ENCODE measurements at regions not wholly inside any gene's neighbourhood (a gene's known extent, or its start where the extent isn't known, plus 50 kb on each side); places are given as distances from the start of the nearest gene placed in this dataset.

DNA sequence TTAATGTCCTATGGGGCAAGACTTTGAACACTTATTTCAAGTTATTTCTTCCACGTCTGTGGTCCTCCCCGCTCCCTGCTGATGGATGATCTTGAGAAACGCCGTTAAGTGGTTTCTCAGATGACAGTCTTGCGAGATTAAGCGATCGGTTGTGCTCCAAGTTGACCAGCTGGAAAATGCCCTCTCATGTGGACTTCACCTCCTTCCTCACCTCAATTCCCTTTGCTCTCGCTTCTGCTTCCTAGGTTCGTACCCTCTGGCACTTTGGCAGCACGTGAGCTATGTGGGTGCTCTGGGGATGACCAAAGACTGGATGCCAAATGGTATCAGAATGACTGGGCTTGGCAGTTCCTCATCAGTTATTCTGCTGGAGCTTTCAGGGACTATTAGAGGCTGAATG is 480.0 kb downstream of the ZNF536 start:
- TF ChIP-seq, protein P1, sequence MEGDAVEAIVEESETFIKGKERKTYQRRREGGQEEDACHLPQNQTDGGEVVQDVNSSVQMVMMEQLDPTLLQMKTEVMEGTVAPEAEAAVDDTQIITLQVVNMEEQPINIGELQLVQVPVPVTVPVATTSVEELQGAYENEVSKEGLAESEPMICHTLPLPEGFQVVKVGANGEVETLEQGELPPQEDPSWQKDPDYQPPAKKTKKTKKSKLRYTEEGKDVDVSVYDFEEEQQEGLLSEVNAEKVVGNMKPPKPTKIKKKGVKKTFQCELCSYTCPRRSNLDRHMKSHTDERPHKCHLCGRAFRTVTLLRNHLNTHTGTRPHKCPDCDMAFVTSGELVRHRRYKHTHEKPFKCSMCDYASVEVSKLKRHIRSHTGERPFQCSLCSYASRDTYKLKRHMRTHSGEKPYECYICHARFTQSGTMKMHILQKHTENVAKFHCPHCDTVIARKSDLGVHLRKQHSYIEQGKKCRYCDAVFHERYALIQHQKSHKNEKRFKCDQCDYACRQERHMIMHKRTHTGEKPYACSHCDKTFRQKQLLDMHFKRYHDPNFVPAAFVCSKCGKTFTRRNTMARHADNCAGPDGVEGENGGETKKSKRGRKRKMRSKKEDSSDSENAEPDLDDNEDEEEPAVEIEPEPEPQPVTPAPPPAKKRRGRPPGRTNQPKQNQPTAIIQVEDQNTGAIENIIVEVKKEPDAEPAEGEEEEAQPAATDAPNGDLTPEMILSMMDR (IDR thresholded peaks at IDR 0.05; ENCODE audit: insufficient read depth, low read depth, low read length), result no peak
- CTCF ChIA-PET, result no interaction called here
- POLR2A ChIA-PET, result no interaction called here
- H3K36me3 ChIP-seq (ENCODE audit: control insufficient read depth, insufficient read depth, low read length), result no peaks in the 10 kb centered on the region
- DNase-seq (ENCODE audit: low read depth), result no peak
- H3K27me3 ChIP-seq (ENCODE audit: control insufficient read depth, insufficient read depth, low read length), result no peaks in the 10 kb centered on the region
- H3K4me3 ChIP-seq (ENCODE audit: low read depth, low read length), result no peak overlapping the region

DNA sequence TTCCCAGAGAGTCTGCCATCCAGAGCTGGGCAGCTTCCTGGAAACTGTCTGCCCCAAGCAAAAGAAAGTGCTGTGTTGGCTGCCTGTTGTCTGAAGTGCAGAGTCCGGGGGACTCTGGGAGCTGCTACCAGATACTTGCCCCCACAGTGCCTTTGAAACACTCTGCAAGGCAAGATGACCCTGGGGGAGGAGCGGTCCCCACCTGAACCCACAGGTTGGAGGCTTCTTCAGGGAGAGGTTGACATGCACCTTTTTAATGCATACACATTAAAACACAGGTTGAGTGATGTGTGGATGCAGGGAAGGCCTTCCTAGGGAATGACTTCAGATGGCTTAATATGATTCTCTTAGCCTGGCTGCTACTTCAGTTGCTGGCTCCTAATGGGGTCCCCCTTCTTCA is 479.5 kb downstream of the ZNF536 start:
- ChIA-PET POLR2A (no interaction called here), CTCF (no interaction called here)
- H3K27me3 ChIP-seq (ENCODE audit: control insufficient read depth, insufficient read depth, low read length), result no peaks in the 10 kb centered on the region

DNA sequence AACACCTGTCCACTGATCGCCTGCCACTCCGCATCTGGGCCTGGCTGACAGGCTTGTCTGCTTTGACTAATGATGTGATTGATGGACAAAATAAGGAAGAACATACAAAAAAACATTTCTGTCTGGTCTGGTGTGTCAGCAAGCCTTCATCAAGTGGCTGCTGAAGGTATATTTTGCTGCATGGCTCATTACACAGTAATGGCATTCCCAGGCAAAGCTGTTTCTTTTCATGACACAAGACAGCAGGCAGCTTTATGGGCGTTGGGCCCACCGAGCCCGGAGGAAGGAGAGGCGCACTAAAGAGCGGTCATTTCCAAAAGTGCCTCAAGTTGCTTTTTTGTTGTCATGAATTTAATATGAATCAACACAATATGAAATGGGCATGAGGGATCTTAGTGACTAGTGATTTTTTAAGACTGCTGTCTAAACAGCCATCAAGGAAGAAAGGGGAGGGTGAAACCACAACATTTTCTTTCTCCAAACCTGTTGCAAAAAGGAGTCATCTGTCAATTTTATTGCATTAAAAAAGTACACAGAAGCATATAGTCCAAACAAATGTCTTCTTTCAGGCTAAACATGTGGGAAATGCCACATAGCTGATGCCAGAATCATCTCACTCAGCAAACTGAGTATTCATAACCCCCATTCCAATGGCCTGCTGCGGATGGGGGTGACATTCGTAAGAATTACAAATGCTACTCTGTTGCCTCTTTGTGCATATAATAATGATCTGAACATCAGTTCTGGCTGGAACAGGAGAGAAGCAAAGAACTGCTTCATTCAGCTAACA is 476.6 kb downstream of the ZNF536 start:
- TF ChIP-seq, protein P1 (IDR thresholded peaks at IDR 0.05; ENCODE audit: insufficient read depth, low read depth, low read length), result no peak
- ChIA-PET CTCF (no interaction called here), POLR2A (no interaction called here)
- Histone ChIP-seq H3K27me3 (ENCODE audit: control insufficient read depth, insufficient read depth, low read length) (no peaks in the 10 kb centered on the region), H3K36me3 (ENCODE audit: control insufficient read depth, insufficient read depth, low read length) (no peaks in the 10 kb centered on the region), H3K4me3 (ENCODE audit: low read depth, low read length) (no peak overlapping the region)
- no peak for DNase-seq (ENCODE audit: low read depth)

More for the DNA sequence above, 479.5 kb downstream of the ZNF536 start:
- TF ChIP-seq, protein P1 (IDR thresholded peaks at IDR 0.05; ENCODE audit: insufficient read depth, low read depth, low read length), result no peak
- DNase-seq (ENCODE audit: low read depth), result no peak
- Histone ChIP-seq H3K4me3 (ENCODE audit: low read depth, low read length) (no peak overlapping the region), H3K36me3 (ENCODE audit: control insufficient read depth, insufficient read depth, low read length) (no peaks in the 10 kb centered on the region)

DNA sequence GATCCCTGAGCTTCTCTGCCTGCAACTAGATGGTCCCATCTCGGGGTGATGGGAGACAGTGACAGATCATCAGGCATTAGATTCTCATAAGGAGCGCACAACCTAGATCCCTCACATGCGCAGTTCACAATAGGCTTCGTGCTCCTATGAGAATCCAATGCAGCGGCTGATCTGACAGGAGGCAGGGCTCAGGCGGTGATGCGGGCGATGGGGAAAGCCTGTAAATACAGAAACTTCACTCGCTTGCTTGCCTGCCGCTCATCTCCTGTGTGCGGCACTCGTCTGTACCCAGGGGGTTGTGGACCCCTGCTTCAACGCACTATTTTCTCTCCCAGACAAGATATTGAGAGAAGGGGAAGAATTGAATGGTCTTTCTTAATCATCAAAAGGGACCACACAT is 473.9 kb downstream of the ZNF536 start:
- ChIA-PET POLR2A (no interaction called here), CTCF (no interaction called here)
- Histone ChIP-seq H3K4me3 (ENCODE audit: low read depth, low read length) (no peak overlapping the region), H3K36me3 (ENCODE audit: control insufficient read depth, insufficient read depth, low read length) (no peaks in the 10 kb centered on the region), H3K27me3 (ENCODE audit: control insufficient read depth, insufficient read depth, low read length) (no peaks in the 10 kb centered on the region)
- TF ChIP-seq, protein P1 (IDR thresholded peaks at IDR 0.05; ENCODE audit: insufficient read depth, low read depth, low read length), result no peak
- no peak for DNase-seq (ENCODE audit: low read depth)

DNA sequence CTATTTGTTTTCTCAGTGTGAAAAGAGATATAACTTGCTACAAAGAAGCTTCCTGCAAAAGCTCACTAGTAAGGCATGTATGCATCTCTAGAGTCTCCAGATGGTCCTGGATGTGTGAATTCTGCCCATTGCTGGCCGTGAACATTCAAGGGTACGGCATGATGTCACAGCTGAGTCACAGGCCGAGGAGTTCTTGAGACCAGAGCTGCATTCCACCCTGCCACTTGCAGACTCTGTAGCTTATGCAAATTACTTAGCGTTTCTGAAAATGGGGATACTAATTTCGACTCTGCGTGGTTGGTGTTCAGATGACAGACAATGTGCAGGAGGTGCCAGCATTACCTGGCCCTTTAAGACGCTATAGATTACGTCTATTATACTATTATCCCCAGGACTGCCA is 470.7 kb downstream of the ZNF536 start:
- CTCF ChIA-PET, result no interaction called here

More for the DNA sequence above, 470.7 kb downstream of the ZNF536 start:
- Histone ChIP-seq H3K27me3 (ENCODE audit: control insufficient read depth, insufficient read depth, low read length) (no peaks in the 10 kb centered on the region), H3K4me3 (ENCODE audit: low read depth, low read length) (no peak overlapping the region), H3K36me3 (ENCODE audit: control insufficient read depth, insufficient read depth, low read length) (no peaks in the 10 kb centered on the region)
- DNase-seq (ENCODE audit: low read depth), result no peak
- TF ChIP-seq, protein P1 (IDR thresholded peaks at IDR 0.05; ENCODE audit: insufficient read depth, low read depth, low read length), result no peak
- POLR2A ChIA-PET, result no interaction called here
